GM18870 (cell line): ENCODE measurements at regions not wholly inside any gene's neighbourhood (a gene's known extent, or its start where the extent isn't known, plus 50 kb on each side); places are given as distances from the start of the nearest gene placed in this dataset.
A peak's percentile ranks its signal among the peaks of the same experiment; 100 is the strongest.

Source experiments
- ATAC-seq: cut with Tn5 transposase; IDR thresholded peaks from one replicate; pipeline ENCODE4 v1.9.1; 2021; ENCODE audit warnings: moderate library complexity; ENCODE audit not compliant: unreplicated experiment

- ATAC-seq, result no peak
Observed at GRCh38 chr5:97836816-97837215, 653.8 kb upstream of the RIOK2 start.

- ATAC-seq, result peak; percentile 98
Observed at GRCh38 chr5:97838214-97838613, 655.2 kb upstream of the RIOK2 start.

GRCh38 chr5:97839341-97840086, 656.5 kb upstream of the RIOK2 start:
- ATAC-seq, result no peak

GRCh38 chr5:97840643-97841042, 657.6 kb upstream of the RIOK2 start:
- ATAC-seq, result no peak

- ATAC-seq, result no peak
Observed at GRCh38 chr5:97842687-97843086, 659.6 kb upstream of the RIOK2 start.

- ATAC-seq, result no peak
Observed at GRCh38 chr5:97844797-97845196, 661.8 kb upstream of the RIOK2 start.

GRCh38 chr5:97846643-97847042, 663.6 kb upstream of the RIOK2 start:
- ATAC-seq, result no peak

- no peak for ATAC-seq
Observed at GRCh38 chr5:97847920-97848631, 665.0 kb upstream of the RIOK2 start.

- ATAC-seq, result no peak
Observed at GRCh38 chr5:97851036-97851435, 668.0 kb upstream of the RIOK2 start.

GRCh38 chr5:97854871-97855762, 672.1 kb upstream of the RIOK2 start:
- ATAC-seq, result no peak

- ATAC-seq, result no peak
Observed at GRCh38 chr5:97874491-97874890, 691.4 kb upstream of the RIOK2 start.

GRCh38 chr5:97876272-97876671, 693.2 kb upstream of the RIOK2 start:
- ATAC-seq, result no peak

- ATAC-seq, result no peak
Observed at GRCh38 chr5:97877588-97877987, 694.5 kb upstream of the RIOK2 start.

GRCh38 chr5:97888439-97888838, 705.4 kb upstream of the RIOK2 start:
- ATAC-seq, result peak; percentile 100

GRCh38 chr5:97891971-97892370, 708.9 kb upstream of the RIOK2 start:
- no peak for ATAC-seq

- no peak for ATAC-seq
Observed at GRCh38 chr5:97903742-97904141, 720.7 kb upstream of the RIOK2 start.

GRCh38 chr5:97906135-97906534, 723.1 kb upstream of the RIOK2 start:
- no peak for ATAC-seq

GRCh38 chr5:97907646-97908400, 724.8 kb upstream of the RIOK2 start:
- no peak for ATAC-seq

- ATAC-seq, result no peak
Observed at GRCh38 chr5:97909541-97909940, 726.5 kb upstream of the RIOK2 start.

GRCh38 chr5:97914483-97914882, 731.4 kb upstream of the RIOK2 start:
- ATAC-seq, result no peak

- no peak for ATAC-seq
Observed at GRCh38 chr5:97915106-97915505, 732.1 kb upstream of the RIOK2 start.
